ENCODE measurements at regions not wholly inside any gene's neighbourhood (a gene's known extent, or its start where the extent isn't known, plus 50 kb on each side); places are given as distances from the start of the nearest gene placed in this dataset.

DNA sequence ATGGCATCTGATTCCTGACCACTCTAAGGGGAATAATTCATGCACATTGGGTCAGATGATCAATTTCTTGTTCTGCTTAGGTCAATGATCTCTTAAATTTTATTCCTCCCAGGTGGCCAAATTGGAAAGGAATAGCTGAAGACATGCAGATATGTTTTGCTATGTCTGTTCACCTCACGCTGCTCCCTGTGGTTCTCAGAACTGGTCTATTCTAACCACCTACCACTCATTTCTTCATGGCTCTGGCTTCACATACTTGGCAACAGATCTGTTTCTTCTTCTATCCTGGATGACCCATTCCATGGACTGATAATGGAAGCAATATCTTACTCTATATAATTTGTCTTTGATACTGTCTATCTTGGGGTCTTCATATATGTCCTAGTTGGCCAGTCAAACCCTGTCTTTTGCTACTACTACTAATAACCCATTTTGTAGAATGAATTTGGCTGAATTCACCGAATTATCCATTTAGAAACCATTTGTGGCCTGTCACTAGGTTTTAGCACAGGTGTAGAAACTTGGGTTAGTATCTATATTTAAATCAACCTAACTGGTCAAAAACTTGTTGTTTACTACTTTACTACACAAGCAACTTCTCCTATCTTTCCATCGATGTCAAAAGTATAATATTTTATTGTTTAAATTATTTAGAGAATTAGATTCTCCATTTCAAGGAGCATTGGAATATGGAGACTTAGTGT, 650.9 kb downstream of the TLE4 start:
- no TSS peak for BruUV-seq (replicated peaks)
- Histone ChIP-seq H4K20me1 (replicated peaks; ENCODE audit: control insufficient read depth, extremely low read depth, insufficient read depth, low read length) (no peaks in the 10 kb centered on the region), H3K4me2 (ENCODE audit: insufficient read depth, low read length) (no peak overlapping the region), H3K36me3 (ENCODE audit: control insufficient read depth in 2 of 2, extremely low read depth in 1 of 2, insufficient read depth in 2 of 2, low read length in 2 of 2) (no peaks in the 10 kb centered on the region), H3K27ac (ENCODE audit: insufficient read depth, low read depth, low read length) (no peak overlapping the region), H3K9ac (replicated peaks; ENCODE audit: extremely low read depth, insufficient read depth, low read length) (no peak overlapping the region), H3K4me3 (replicated peaks in 1 of 3; ENCODE audit: insufficient read depth in 1 of 3, low read depth in 1 of 3, low read length in 3 of 3) (no peak overlapping the region), H3K79me2 (ENCODE audit: control insufficient read depth, insufficient read depth, low read length) (no peaks in the 10 kb centered on the region), H2AFZ (ENCODE audit: low read depth, low read length) (no peak overlapping the region), H3K9me3 (replicated peaks; ENCODE audit: control insufficient read depth, insufficient read depth, low read length) (no peaks in the 10 kb centered on the region), H3K27me3 (ENCODE audit: control insufficient read depth in 2 of 2, insufficient read depth in 2 of 2, low read length in 2 of 2) (no peaks in the 10 kb centered on the region), H3K9me1 (replicated peaks; ENCODE audit: control insufficient read depth, extremely low read depth, insufficient read depth, low read length) (no peaks in the 10 kb centered on the region), H3K4me1 (ENCODE audit: control insufficient read depth, extremely low read depth, insufficient read depth, low read length) (no peaks in the 10 kb centered on the region)
- DNase-seq (ENCODE audit: low read depth, low spot score) (no peak), FAIRE-seq (no peak)
- ChIA-PET CTCF (no interaction called here), POLR2A (no interaction called here)
- intact Hi-C loops (cut with micrococcal nuclease), result no loop called here
- TF ChIP-seq FOS (IDR thresholded peaks at IDR 0.05; ENCODE audit: borderline replicate concordance, insufficient read depth, low read length), result no peak
- TF ChIP-seq EZH2 (IDR thresholded peaks at IDR 0.05; ENCODE audit: borderline replicate concordance, low read depth, low read length, severe bottlenecking), result no peak
- TF ChIP-seq MYC (IDR thresholded peaks at IDR 0.05; ENCODE audit: low read depth, low read length), result no peak
- no peak for TF ChIP-seq POLR2AphosphoS5 (IDR thresholded peaks at IDR 0.05; ENCODE audit: insufficient read depth, low read depth, low read length)
- TF ChIP-seq CTCF (IDR thresholded peaks at IDR 0.05; ENCODE audit: extremely low read depth in 1 of 2, insufficient read depth in 1 of 2, low read depth in 1 of 2, low read length in 2 of 2), result no peak
- TF ChIP-seq, protein P1, sequence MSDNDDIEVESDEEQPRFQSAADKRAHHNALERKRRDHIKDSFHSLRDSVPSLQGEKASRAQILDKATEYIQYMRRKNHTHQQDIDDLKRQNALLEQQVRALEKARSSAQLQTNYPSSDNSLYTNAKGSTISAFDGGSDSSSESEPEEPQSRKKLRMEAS (IDR thresholded peaks at IDR 0.05; ENCODE audit: insufficient read depth, insufficient read length), result no peak
- no peak for TF ChIP-seq POLR2A (IDR thresholded peaks at IDR 0.05; ENCODE audit: low read depth, low read length)
- TF ChIP-seq JUN (IDR thresholded peaks at IDR 0.05; ENCODE audit: borderline replicate concordance, insufficient read depth, insufficient read length, low read depth), result no peak
- TF ChIP-seq GATA2 (IDR thresholded peaks at IDR 0.05; ENCODE audit: insufficient read depth, insufficient read length, low read depth, low read length), result no peak
- dilution Hi-C loops (cut with MboI; ENCODE audit: extremely low pct_ligation_motif_present, low sequenced_read_pairs), result no loop called here
